CD14-positive monocyte (primary cell): ENCODE measurements at regions not wholly inside any gene's neighbourhood (a gene's known extent, or its start where the extent isn't known, plus 50 kb on each side); places are given as distances from the start of the nearest gene placed in this dataset.
"Not testable (repeated sequence)": the region's sequence is repeated elsewhere in the genome, so short reads cannot be mapped to it uniquely, and the experiment has no call there.

Experiments used
- DNase-seq, 3 donors: peaks; one replicate each; pipeline ENCODE4 v3.0.0-alpha.2; 2011 to 2022
- H2AFZ ChIP-seq: 2 replicates; pipeline ENCODE4 v1.6.0; 2012; ENCODE audit warnings: mild to moderate bottlenecking, low read depth, low read length, inconsistent platforms; ENCODE audit not compliant: insufficient read depth, poor library complexity, severe bottlenecking
- H3K27ac ChIP-seq, 2 donors: 1 replicate in 1 of 2; 2 replicates in 1 of 2; pipeline ENCODE4 v1.5.1; 2012 to 2013; ENCODE audit warnings: low read length in 2 of 2, control low read depth in 1 of 2, inconsistent platforms in 1 of 2, low read depth in 1 of 2, mild to moderate bottlenecking in 1 of 2
- H3K27me3 ChIP-seq, 2 donors: one replicate each; pipeline versions ENCODE4 v1.6.0 to v1.6.1; 2011 to 2013; ENCODE audit warnings: low read length in 2 of 2; ENCODE audit not compliant: control insufficient read depth in 2 of 2, insufficient read depth in 2 of 2
- H3K36me3 ChIP-seq, 2 donors: replicated peaks in 1 of 2; 1 replicate in 1 of 2; 2 replicates in 1 of 2; pipeline versions ENCODE4 v1.5.1 to v1.6.1; 2012 to 2013; ENCODE audit warnings: low read length in 2 of 2, control low read depth in 1 of 2, inconsistent platforms in 1 of 2, mild to moderate bottlenecking in 1 of 2; ENCODE audit not compliant: insufficient read depth in 2 of 2, control insufficient read depth in 1 of 2
- H3K4me1 ChIP-seq, 2 donors: 1 replicate in 1 of 2; 2 replicates in 1 of 2; pipeline versions ENCODE4 v1.5.1 to v1.6.1; 2012 to 2013; ENCODE audit warnings: low read length in 2 of 2, control low read depth in 1 of 2, inconsistent platforms in 1 of 2, mild to moderate bottlenecking in 1 of 2, moderate library complexity in 1 of 2; ENCODE audit not compliant: insufficient read depth in 2 of 2, control insufficient read depth in 1 of 2
- H3K4me2 ChIP-seq: replicated peaks from 2 replicates; pipeline ENCODE3; 2012; ENCODE audit warnings: low read length, moderate library complexity, mild to moderate bottlenecking; ENCODE audit not compliant: poor library complexity, severe bottlenecking; ENCODE audit errors: extremely low read depth
- H3K4me3 ChIP-seq, 3 experiments: fragments of 200-600 bp in 1 of 3; sonication (generic) in 1 of 3; replicated peaks in 1 of 3; 1 replicate in 2 of 3; 2 replicates in 1 of 3; pipeline ENCODE4 v1.5.1; 2011 to 2013; ENCODE audit warnings: low read length in 3 of 3, mild to moderate bottlenecking in 3 of 3, control low read depth in 2 of 3, low read depth in 2 of 3, inconsistent platforms in 1 of 3, moderate library complexity in 1 of 3
- H3K79me2 ChIP-seq: 2 replicates; pipeline ENCODE4 v1.6.0; 2012; ENCODE audit warnings: mild to moderate bottlenecking, control low read depth, inconsistent platforms, low read length, moderate library complexity; ENCODE audit not compliant: insufficient read depth
- H3K9ac ChIP-seq: 2 replicates; pipeline ENCODE4 v1.6.0; 2017; ENCODE audit warnings: low read length, mild to moderate bottlenecking; ENCODE audit not compliant: insufficient read depth, poor library complexity, severe bottlenecking
- H3K9me3 ChIP-seq, 2 donors: replicated peaks in 1 of 2; 1 replicate in 1 of 2; 2 replicates in 1 of 2; pipeline versions ENCODE4 v1.5.1 to v1.6.1; 2012 to 2013; ENCODE audit warnings: low read length in 2 of 2, control low read depth in 1 of 2; ENCODE audit not compliant: control insufficient read depth in 1 of 2, insufficient read depth in 1 of 2
- H4K20me1 ChIP-seq: 2 replicates; pipeline ENCODE4 v1.6.0; 2012; ENCODE audit warnings: mild to moderate bottlenecking, low read length, control low read depth, moderate library complexity; ENCODE audit not compliant: insufficient read depth
- H3K27ac Mint-ChIP-seq, 7 donors: one replicate each; pipeline ENCODE4 v1.8.0; 2020; ENCODE audit warnings: mild to moderate bottlenecking in 7 of 7, mixed read lengths in 7 of 7, moderate library complexity in 6 of 7, inconsistent platforms in 2 of 7
- H3K27me3 Mint-ChIP-seq, 3 donors: one replicate each; pipeline ENCODE4 v1.8.0; 2021 to 2022; ENCODE audit warnings: low read depth in 3 of 3, mild to moderate bottlenecking in 3 of 3, mixed read lengths in 3 of 3, moderate library complexity in 3 of 3, inconsistent platforms in 1 of 3
- H3K36me3 Mint-ChIP-seq, 2 donors: one replicate each; pipeline ENCODE4 v1.8.0; 2020; ENCODE audit warnings: mixed read lengths in 2 of 2, inconsistent platforms in 1 of 2, mild to moderate bottlenecking in 1 of 2
- H3K4me1 Mint-ChIP-seq: one replicate; pipeline ENCODE4 v1.8.0; 2020; ENCODE audit warnings: mild to moderate bottlenecking, mixed read lengths
- H3K4me3 Mint-ChIP-seq, 2 donors: one replicate each; pipeline ENCODE4 v1.8.0; 2020; ENCODE audit warnings: mild to moderate bottlenecking in 2 of 2, mixed read lengths in 2 of 2, moderate library complexity in 1 of 2
- H3K9me3 Mint-ChIP-seq, 7 donors: one replicate each; pipeline ENCODE4 v1.8.0; 2020 to 2022; ENCODE audit warnings: mixed read lengths in 7 of 7, mild to moderate bottlenecking in 6 of 7, moderate library complexity in 6 of 7, inconsistent platforms in 2 of 7
- CTCF ChIP-seq: fragments of 200-600 bp; IDR thresholded peaks from one replicate; pipeline ENCODE4 v1.8.0; 2022; ENCODE audit warnings: antibody characterized with exemption, mild to moderate bottlenecking
- WGBS: methylation state at CpG from one replicate; pipeline ENCODE4 v1.1.5; 2013; ENCODE audit warnings: missing lambda C conversion rate; ENCODE audit not compliant: insufficient coverage; 5-methylcytosine and 5-hydroxymethylcytosine counted together
- intact Hi-C, 2 donors: fragments of 100-400 bp; cut with micrococcal nuclease; formaldehyde crosslinking; loops; one replicate each; pipeline versions ENCODE4 v1.15.0 to v1.15.1; 2023

- H3K4me3 Mint-ChIP-seq = no peak overlapping the region
- no peak overlapping the region for H3K9ac ChIP-seq
- no peaks in the 10 kb centered on the region for H3K9me3 Mint-ChIP-seq
Measured at GRCh38 chr14:86912709-86913108, 1080.3 kb downstream of the GALC start.

GRCh38 chr14:86911486-86911885 is 1081.5 kb downstream of the GALC start:
- no peaks in the 10 kb centered on the region for H3K4me1 ChIP-seq
- Mint-ChIP-seq H3K36me3 (no peaks in the 10 kb centered on the region), H3K4me3 (no peak overlapping the region), H3K27ac (no peak overlapping the region), H3K9me3 (no peaks in the 10 kb centered on the region), H3K4me1 (no peaks in the 10 kb centered on the region), H3K27me3 (peaks cover 0 to 1% (median 0%) of the 10 kb centered on the region in 3 donors)
- intact Hi-C loops = no loop called here
- TF ChIP-seq CTCF = no peak
- H3K79me2 ChIP-seq = no peaks in the 10 kb centered on the region
- H3K4me3 ChIP-seq = no peak overlapping the region
- no peak overlapping the region for H3K4me2 ChIP-seq
- no peaks in the 10 kb centered on the region for H3K27me3 ChIP-seq
- H3K27ac ChIP-seq = no peak overlapping the region
- no peaks in the 10 kb centered on the region for H3K36me3 ChIP-seq
- DNase-seq = no peak
- H3K9ac ChIP-seq = no peak overlapping the region
- no peaks in the 10 kb centered on the region for H4K20me1 ChIP-seq
- H3K9me3 ChIP-seq = no peaks in the 10 kb centered on the region
- no peak overlapping the region for H2AFZ ChIP-seq
- 80% methylated on average over 2 of the region's 6 CpGs for WGBS

More at GRCh38 chr14:86912709-86913108, 1080.3 kb downstream of the GALC start:
- no peak overlapping the region for H3K4me3 ChIP-seq
- no peaks in the 10 kb centered on the region for H3K27me3 ChIP-seq
- no peaks in the 10 kb centered on the region for H3K79me2 ChIP-seq
- no peaks in the 10 kb centered on the region for H3K9me3 ChIP-seq
- H3K27me3 Mint-ChIP-seq = peaks cover 0 to 1% (median 0%) of the 10 kb centered on the region in 3 donors
- intact Hi-C loops = no loop called here
- H3K27ac Mint-ChIP-seq = no peak overlapping the region
- H3K4me1 ChIP-seq = no peaks in the 10 kb centered on the region
- H3K36me3 Mint-ChIP-seq = no peaks in the 10 kb centered on the region
- no peaks in the 10 kb centered on the region for H4K20me1 ChIP-seq
- no peaks in the 10 kb centered on the region for H3K4me1 Mint-ChIP-seq
- no peak overlapping the region for H3K4me2 ChIP-seq
- DNase-seq = no peak
- H3K36me3 ChIP-seq = no peaks in the 10 kb centered on the region
- H3K27ac ChIP-seq = no peak overlapping the region
- H2AFZ ChIP-seq = no peak overlapping the region
- no peak for TF ChIP-seq CTCF

GRCh38 chr14:86905386-86905926 is 1087.5 kb downstream of the GALC start:
- H3K9me3 Mint-ChIP-seq, H3K27me3 ChIP-seq, H3K27ac Mint-ChIP-seq, H3K36me3 ChIP-seq, H3K4me3 Mint-ChIP-seq, H4K20me1 ChIP-seq, H3K9ac ChIP-seq, intact Hi-C loops, H3K4me2 ChIP-seq, H2AFZ ChIP-seq, H3K4me1 Mint-ChIP-seq, H3K27me3 Mint-ChIP-seq, H3K9me3 ChIP-seq, H3K79me2 ChIP-seq, H3K4me1 ChIP-seq, H3K27ac ChIP-seq, DNase-seq, H3K4me3 ChIP-seq, H3K36me3 Mint-ChIP-seq: not testable (repeated sequence)
- WGBS = 98% methylated on average over 42 of the region's 48 CpGs
